ENCODE measurements at regions not wholly inside any gene's neighbourhood (a gene's known extent, or its start where the extent isn't known, plus 50 kb on each side); places are given as distances from the start of the nearest gene placed in this dataset.

GRCh38 chr6:77172578-77172977 is 290.7 kb downstream of the HTR1B start:
- no peaks in the 10 kb centered on the region for H3K9me3 ChIP-seq
- no peak for TF ChIP-seq CTCF (IDR thresholded peaks at IDR 0.05)
- peak in 1 of 2 donors; percentile 29 for ATAC-seq

GRCh38 chr6:77159730-77160129 is 303.6 kb downstream of the HTR1B start:
- no peak overlapping the region for H3K27ac ChIP-seq
- intact Hi-C loops (cut with DNase I): no loop called here

More at GRCh38 chr6:77172578-77172977, 290.7 kb downstream of the HTR1B start:
- no peak for DNase-seq
- H3K4me3 ChIP-seq: no peak overlapping the region
- no peak overlapping the region for H3K27ac ChIP-seq
- H3K4me1 ChIP-seq: no peaks in the 10 kb centered on the region
- no peaks in the 10 kb centered on the region for H3K36me3 ChIP-seq
- no peaks in the 10 kb centered on the region for H3K27me3 ChIP-seq (ENCODE audit: low read depth)
- intact Hi-C loops (cut with DNase I): no loop called here

GRCh38 chr6:77151241-77151640 is 312.1 kb downstream of the HTR1B start:
- Histone ChIP-seq H3K9me3 (no peaks in the 10 kb centered on the region), H3K4me1 (no peaks in the 10 kb centered on the region), H3K4me3 (no peak overlapping the region), H3K27me3 (ENCODE audit: low read depth) (no peaks in the 10 kb centered on the region), H3K36me3 (no peaks in the 10 kb centered on the region), H3K27ac (no peak overlapping the region)
- intact Hi-C loops (cut with DNase I): no loop called here
- no peak for ATAC-seq
- no peak for DNase-seq
- no peak for TF ChIP-seq CTCF (IDR thresholded peaks at IDR 0.05)

More at GRCh38 chr6:77159730-77160129, 303.6 kb downstream of the HTR1B start:
- no peak for TF ChIP-seq CTCF (IDR thresholded peaks at IDR 0.05)
- Histone ChIP-seq H3K27me3 (ENCODE audit: low read depth) (no peaks in the 10 kb centered on the region), H3K4me3 (no peak overlapping the region), H3K4me1 (no peaks in the 10 kb centered on the region), H3K36me3 (no peaks in the 10 kb centered on the region), H3K9me3 (peaks cover 3% of the 10 kb centered on the region)
- no peak for DNase-seq
- no peak for ATAC-seq

GRCh38 chr6:77150736-77151135 is 312.6 kb downstream of the HTR1B start:
- H3K27me3 ChIP-seq (ENCODE audit: low read depth): no peaks in the 10 kb centered on the region
- no peaks in the 10 kb centered on the region for H3K9me3 ChIP-seq
- intact Hi-C loops (cut with DNase I): no loop called here
- H3K4me1 ChIP-seq: no peaks in the 10 kb centered on the region
- DNase-seq (no peak), ATAC-seq (no peak)
- H3K4me3 ChIP-seq: no peak overlapping the region
- no peaks in the 10 kb centered on the region for H3K36me3 ChIP-seq
- no peak for TF ChIP-seq CTCF (IDR thresholded peaks at IDR 0.05)
- no peak overlapping the region for H3K27ac ChIP-seq

- no peaks in the 10 kb centered on the region for H3K36me3 ChIP-seq
- no peak for ATAC-seq
Observed at GRCh38 chr6:77145244-77145643, 318.0 kb downstream of the HTR1B start.

More at GRCh38 chr6:77145244-77145643, 318.0 kb downstream of the HTR1B start:
- intact Hi-C loops (cut with DNase I): no loop called here
- Histone ChIP-seq H3K4me3 (no peak overlapping the region), H3K27ac (no peak overlapping the region), H3K9me3 (no peaks in the 10 kb centered on the region), H3K4me1 (no peaks in the 10 kb centered on the region), H3K27me3 (ENCODE audit: low read depth) (no peaks in the 10 kb centered on the region)
- TF ChIP-seq CTCF (IDR thresholded peaks at IDR 0.05): no peak
- DNase-seq: no peak
